ENCODE measurements at regions not wholly inside any gene's neighbourhood (a gene's known extent, or its start where the extent isn't known, plus 50 kb on each side); places are given as distances from the start of the nearest gene placed in this dataset.

- H3K4me3 ChIP-seq: no peak overlapping the region
- TF ChIP-seq CTCF (IDR thresholded peaks at IDR 0.05): no peak
- H3K9me3 ChIP-seq: no peaks in the 10 kb centered on the region
- ATAC-seq: no peak
- DNase-seq: no peak
- 67 to 74% (median 67%) methylated on average over 3 of the region's 3 CpGs for WGBS, 3 donors
- H3K4me1 ChIP-seq: no peaks in the 10 kb centered on the region
- H3K27ac ChIP-seq: no peak overlapping the region
- peaks cover 0 to under 1% (median 0%) of the 10 kb centered on the region in 3 donors for H3K27me3 ChIP-seq (ENCODE audit: insufficient read depth in 3 of 3, low read length in 2 of 3)
- H3K36me3 ChIP-seq (ENCODE audit: insufficient read depth in 1 of 2, low read depth in 1 of 2): no peaks in the 10 kb centered on the region
- intact Hi-C loops (cut with DNase I): no loop called here
These were observed 407.6 kb upstream of the DEPDC1 start for GRCh38 chr1:68904477-68904876.

GRCh38 chr1:68906431-68906830, 409.5 kb upstream of the DEPDC1 start:
- no peak for TF ChIP-seq CTCF (IDR thresholded peaks at IDR 0.05)
- WGBS, 3 donors: 76 to 84% (median 76%) methylated on average over 3 of the region's 3 CpGs
- intact Hi-C loops (cut with DNase I): no loop called here
- peaks cover 0 to 4% (median 0%) of the 10 kb centered on the region in 3 donors for H3K27me3 ChIP-seq (ENCODE audit: insufficient read depth in 3 of 3, low read length in 2 of 3)
- no peaks in the 10 kb centered on the region for H3K4me1 ChIP-seq
- no peak overlapping the region for H3K4me3 ChIP-seq
- DNase-seq (no peak), ATAC-seq (no peak)
- H3K27ac ChIP-seq: no peak overlapping the region
- no peaks in the 10 kb centered on the region for H3K36me3 ChIP-seq (ENCODE audit: insufficient read depth in 1 of 2, low read depth in 1 of 2)
- H3K9me3 ChIP-seq: no peaks in the 10 kb centered on the region

- DNase-seq: no peak
- no peak overlapping the region for H3K27ac ChIP-seq
- no peak for TF ChIP-seq CTCF (IDR thresholded peaks at IDR 0.05)
- no peaks in the 10 kb centered on the region for H3K36me3 ChIP-seq (ENCODE audit: insufficient read depth in 1 of 2, low read depth in 1 of 2)
- H3K4me3 ChIP-seq: no peak overlapping the region
- 70 to 75% (median 71%) methylated on average over 5 of the region's 5 CpGs for WGBS, 3 donors
- no peaks in the 10 kb centered on the region for H3K9me3 ChIP-seq
- H3K4me1 ChIP-seq: no peaks in the 10 kb centered on the region
- intact Hi-C loops (cut with DNase I): no loop called here
- peaks cover 0 to 4% (median 0%) of the 10 kb centered on the region in 3 donors for H3K27me3 ChIP-seq (ENCODE audit: insufficient read depth in 3 of 3, low read length in 2 of 3)
- ATAC-seq: no peak
These were observed 410.6 kb upstream of the DEPDC1 start for GRCh38 chr1:68907491-68907890.

GRCh38 chr1:68908316-68908715, 411.4 kb upstream of the DEPDC1 start:
- H3K36me3 ChIP-seq (ENCODE audit: insufficient read depth in 1 of 2, low read depth in 1 of 2): no peaks in the 10 kb centered on the region
- WGBS, 3 donors: 50 to 57% (median 57%) methylated on average over 2 of the region's 2 CpGs
- no peak for DNase-seq
- intact Hi-C loops (cut with DNase I): no loop called here
- no peak overlapping the region for H3K27ac ChIP-seq
- H3K27me3 ChIP-seq (ENCODE audit: insufficient read depth in 3 of 3, low read length in 2 of 3): peaks cover 0 to 4% (median 0%) of the 10 kb centered on the region in 3 donors
- H3K9me3 ChIP-seq: no peaks in the 10 kb centered on the region
- TF ChIP-seq CTCF (IDR thresholded peaks at IDR 0.05): no peak
- ATAC-seq: no peak
- no peaks in the 10 kb centered on the region for H3K4me1 ChIP-seq
- no peak overlapping the region for H3K4me3 ChIP-seq

- Histone ChIP-seq H3K27ac (no peak overlapping the region), H3K4me3 (no peak overlapping the region), H3K4me1 (peaks cover 21% of the 10 kb centered on the region), H3K9me3 (no peaks in the 10 kb centered on the region), H3K27me3 (ENCODE audit: insufficient read depth in 3 of 3, low read length in 2 of 3) (no peaks in the 10 kb centered on the region), H3K36me3 (ENCODE audit: insufficient read depth in 1 of 2, low read depth in 1 of 2) (no peaks in the 10 kb centered on the region)
- ATAC-seq (peak in 3 of 4 donors; percentile 44 to 74 (median 67)), DNase-seq (no peak)
- intact Hi-C loops (cut with DNase I): no loop called here
- 16 to 26% (median 23%) methylated on average over 4 of the region's 4 CpGs for WGBS, 3 donors
- no peak for TF ChIP-seq CTCF (IDR thresholded peaks at IDR 0.05)
These were observed 419.5 kb upstream of the DEPDC1 start for GRCh38 chr1:68916221-68916902.

Data from psoas muscle (tissue), 7 donors.